NCI-H748 treated with DMSO at 0.1 percent for 48 hours (cell line): ENCODE measurements at regions not wholly inside any gene's neighbourhood (a gene's known extent, or its start where the extent isn't known, plus 50 kb on each side); places are given as distances from the start of the nearest gene placed in this dataset.
"Not testable (repeated sequence)": the region's sequence is repeated elsewhere in the genome, so short reads cannot be mapped to it uniquely, and the experiment has no call there.

ENCODE experiments used
- DNase-seq: peaks from one replicate; lab custom pipeline; 2025; lab: John Stamatoyannopoulos, UW

- DNase-seq = not testable (repeated sequence)
Observed at GRCh38 chr14:106196459-106196858, 670.1 kb downstream of the TMEM121 start.

- DNase-seq = not testable (repeated sequence)
Observed at GRCh38 chr14:106197264-106197663, 670.9 kb downstream of the TMEM121 start.

- no peak for DNase-seq
Observed at GRCh38 chr14:106199097-106199496, 672.7 kb downstream of the TMEM121 start.

- DNase-seq = no peak
Observed at GRCh38 chr14:106200541-106201315, 674.3 kb downstream of the TMEM121 start.

- DNase-seq = no peak
Observed at GRCh38 chr14:106201376-106201775, 675.0 kb downstream of the TMEM121 start.

GRCh38 chr14:106203438-106203837 lies 677.1 kb downstream of the TMEM121 start:
- DNase-seq = no peak

- DNase-seq = no peak
Observed at GRCh38 chr14:106204063-106204462, 677.7 kb downstream of the TMEM121 start.

- no peak for DNase-seq
Observed at GRCh38 chr14:106207316-106207715, 680.9 kb downstream of the TMEM121 start.

- DNase-seq = no peak
Observed at GRCh38 chr14:106208794-106209193, 682.4 kb downstream of the TMEM121 start.

GRCh38 chr14:106209755-106210154 lies 683.4 kb downstream of the TMEM121 start:
- DNase-seq = no peak

- no peak for DNase-seq
Observed at GRCh38 chr14:106210650-106211049, 684.3 kb downstream of the TMEM121 start.

GRCh38 chr14:106211334-106211900 lies 685.0 kb downstream of the TMEM121 start:
- DNase-seq = no peak

GRCh38 chr14:106215229-106215628 lies 688.8 kb downstream of the TMEM121 start:
- DNase-seq = no peak

- no peak for DNase-seq
Observed at GRCh38 chr14:106216679-106217078, 690.3 kb downstream of the TMEM121 start.

GRCh38 chr14:106218174-106218573 lies 691.8 kb downstream of the TMEM121 start:
- no peak for DNase-seq

- no peak for DNase-seq
Observed at GRCh38 chr14:106222311-106222710, 695.9 kb downstream of the TMEM121 start.

- DNase-seq = no peak
Observed at GRCh38 chr14:106222731-106223130, 696.3 kb downstream of the TMEM121 start.

- DNase-seq = no peak
Observed at GRCh38 chr14:106227793-106228192, 701.4 kb downstream of the TMEM121 start.

GRCh38 chr14:106228541-106229158 lies 702.3 kb downstream of the TMEM121 start:
- no peak for DNase-seq

GRCh38 chr14:106230071-106230470 lies 703.7 kb downstream of the TMEM121 start:
- DNase-seq = no peak

GRCh38 chr14:106233191-106233590 lies 706.8 kb downstream of the TMEM121 start:
- DNase-seq = not testable (repeated sequence)

GRCh38 chr14:106234525-106235254 lies 708.3 kb downstream of the TMEM121 start:
- DNase-seq = not testable (repeated sequence)
